ENCODE measurements at regions not wholly inside any gene's neighbourhood (a gene's known extent, or its start where the extent isn't known, plus 50 kb on each side); places are given as distances from the start of the nearest gene placed in this dataset.

DNA sequence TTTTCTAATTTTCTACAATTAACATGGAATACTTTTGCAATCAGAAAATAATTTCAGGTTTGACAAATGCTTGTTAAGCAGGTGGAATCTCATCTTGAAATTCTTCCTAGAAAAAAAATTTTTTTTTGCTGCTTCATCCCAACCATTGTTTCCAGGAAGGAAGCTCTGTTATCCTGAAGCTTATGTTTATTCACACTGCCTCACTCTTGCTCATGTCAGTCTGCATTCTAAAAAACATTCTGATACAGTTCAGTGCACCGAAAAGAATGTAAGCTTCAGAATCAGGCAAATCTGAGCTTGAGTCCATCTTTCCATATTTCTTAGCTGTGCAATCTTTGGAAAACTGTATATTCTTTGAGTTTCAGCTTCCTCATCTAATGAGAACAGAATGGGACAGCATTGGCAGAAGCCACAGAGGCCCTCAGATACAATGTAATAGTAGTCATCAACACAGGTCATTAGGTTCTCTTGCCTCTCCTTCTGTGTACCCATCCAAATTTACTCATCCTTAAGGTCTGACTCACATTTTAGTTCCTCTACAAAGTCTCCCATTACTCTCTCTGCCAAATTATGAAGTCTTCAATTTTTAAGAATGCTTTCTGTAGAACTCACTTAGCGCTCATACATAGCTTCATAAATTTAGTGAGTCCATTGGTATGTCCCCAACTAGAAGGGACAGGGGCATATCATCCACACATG is 881.8 kb upstream of the NR2F2 start:
- TF ChIP-seq, protein P1, sequence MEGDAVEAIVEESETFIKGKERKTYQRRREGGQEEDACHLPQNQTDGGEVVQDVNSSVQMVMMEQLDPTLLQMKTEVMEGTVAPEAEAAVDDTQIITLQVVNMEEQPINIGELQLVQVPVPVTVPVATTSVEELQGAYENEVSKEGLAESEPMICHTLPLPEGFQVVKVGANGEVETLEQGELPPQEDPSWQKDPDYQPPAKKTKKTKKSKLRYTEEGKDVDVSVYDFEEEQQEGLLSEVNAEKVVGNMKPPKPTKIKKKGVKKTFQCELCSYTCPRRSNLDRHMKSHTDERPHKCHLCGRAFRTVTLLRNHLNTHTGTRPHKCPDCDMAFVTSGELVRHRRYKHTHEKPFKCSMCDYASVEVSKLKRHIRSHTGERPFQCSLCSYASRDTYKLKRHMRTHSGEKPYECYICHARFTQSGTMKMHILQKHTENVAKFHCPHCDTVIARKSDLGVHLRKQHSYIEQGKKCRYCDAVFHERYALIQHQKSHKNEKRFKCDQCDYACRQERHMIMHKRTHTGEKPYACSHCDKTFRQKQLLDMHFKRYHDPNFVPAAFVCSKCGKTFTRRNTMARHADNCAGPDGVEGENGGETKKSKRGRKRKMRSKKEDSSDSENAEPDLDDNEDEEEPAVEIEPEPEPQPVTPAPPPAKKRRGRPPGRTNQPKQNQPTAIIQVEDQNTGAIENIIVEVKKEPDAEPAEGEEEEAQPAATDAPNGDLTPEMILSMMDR (IDR thresholded peaks at IDR 0.05; ENCODE audit: insufficient read depth, low read length, severe bottlenecking), result no peak
- no peak overlapping the region for H3K4me3 ChIP-seq (ENCODE audit: low read depth, low read length)
- no peaks in the 10 kb centered on the region for H3K27me3 ChIP-seq (ENCODE audit: control insufficient read depth, insufficient read depth, low read length)
- H3K36me3 ChIP-seq (ENCODE audit: control insufficient read depth, insufficient read depth, low read length), result no peaks in the 10 kb centered on the region
- no peak for FAIRE-seq
- DNase-seq (ENCODE audit: low read depth), result peak; percentile 29

DNA sequence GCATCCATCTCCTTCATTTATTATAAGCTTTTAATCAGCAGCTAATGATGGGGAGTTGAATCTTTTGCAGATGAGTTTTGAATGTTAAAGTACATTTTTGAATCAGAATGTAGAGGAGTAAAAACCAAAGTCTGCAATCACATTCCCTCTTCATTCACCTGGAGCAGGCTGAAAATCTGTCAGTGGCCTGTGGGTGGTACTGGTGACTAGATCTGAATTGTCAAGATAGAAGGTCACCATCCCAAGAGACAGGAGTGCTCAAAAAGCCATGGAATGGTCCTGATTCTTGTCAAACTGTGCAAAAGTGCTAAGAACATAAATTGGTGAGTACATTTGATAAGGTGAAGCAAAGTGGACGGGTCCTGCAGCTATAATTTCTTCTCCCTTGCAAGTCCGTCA is 881.3 kb upstream of the NR2F2 start:
- Histone ChIP-seq H3K36me3 (ENCODE audit: control insufficient read depth, insufficient read depth, low read length) (no peaks in the 10 kb centered on the region), H3K4me3 (ENCODE audit: low read depth, low read length) (no peak overlapping the region), H3K27me3 (ENCODE audit: control insufficient read depth, insufficient read depth, low read length) (no peaks in the 10 kb centered on the region)
- TF ChIP-seq, protein P1 (IDR thresholded peaks at IDR 0.05; ENCODE audit: insufficient read depth, low read length, severe bottlenecking), result no peak
- DNase-seq (ENCODE audit: low read depth) (no peak), FAIRE-seq (no peak)

DNA sequence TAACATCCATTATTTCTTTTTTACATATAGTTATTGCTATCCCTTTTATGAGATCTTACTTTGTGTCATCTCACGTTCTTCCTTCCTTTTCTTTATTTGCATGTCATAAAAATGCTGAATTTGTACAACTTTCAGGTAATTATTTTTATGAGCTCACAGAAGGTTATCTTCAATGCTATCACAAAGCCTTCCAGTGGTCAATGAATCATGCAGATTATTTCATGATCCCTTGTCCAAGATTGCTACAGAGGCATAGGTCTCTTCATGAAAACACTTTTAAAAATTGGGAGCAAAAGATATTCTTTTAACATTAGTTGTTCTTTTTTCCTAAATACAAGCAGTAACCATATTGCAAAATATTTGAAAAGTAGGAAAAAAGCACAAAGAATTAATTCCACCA is 880.1 kb upstream of the NR2F2 start:
- no peak for FAIRE-seq
- no peak overlapping the region for H3K4me3 ChIP-seq (ENCODE audit: low read depth, low read length)
- no peaks in the 10 kb centered on the region for H3K27me3 ChIP-seq (ENCODE audit: control insufficient read depth, insufficient read depth, low read length)
- no peaks in the 10 kb centered on the region for H3K36me3 ChIP-seq (ENCODE audit: control insufficient read depth, insufficient read depth, low read length)
- TF ChIP-seq, protein P1 (IDR thresholded peaks at IDR 0.05; ENCODE audit: insufficient read depth, low read length, severe bottlenecking), result no peak
- DNase-seq (ENCODE audit: low read depth), result peak; percentile 10

DNA sequence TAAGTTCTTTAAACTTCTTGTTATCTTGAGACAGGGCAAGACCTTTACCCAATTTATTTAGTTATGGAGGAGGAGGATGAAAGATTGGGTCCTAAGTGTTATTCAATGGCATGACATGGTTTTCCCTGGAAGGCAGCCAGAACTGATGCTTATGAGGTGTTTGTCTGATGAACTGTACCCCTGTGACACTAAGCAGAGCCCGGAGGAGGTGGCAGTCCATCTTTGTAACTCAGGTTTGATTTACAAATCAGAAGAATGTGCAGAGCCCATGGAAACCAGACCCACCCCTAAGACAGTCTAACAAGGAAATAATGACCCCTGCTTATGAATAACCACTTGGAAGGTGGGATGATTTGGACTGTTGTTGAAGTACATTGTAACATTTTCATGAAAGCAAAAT is 878.6 kb upstream of the NR2F2 start:
- H3K36me3 ChIP-seq (ENCODE audit: control insufficient read depth, insufficient read depth, low read length), result no peaks in the 10 kb centered on the region
- TF ChIP-seq, protein P1 (IDR thresholded peaks at IDR 0.05; ENCODE audit: insufficient read depth, low read length, severe bottlenecking), result no peak
- DNase-seq (ENCODE audit: low read depth) (no peak), FAIRE-seq (no peak)
- no peak overlapping the region for H3K4me3 ChIP-seq (ENCODE audit: low read depth, low read length)
- H3K27me3 ChIP-seq (ENCODE audit: control insufficient read depth, insufficient read depth, low read length), result no peaks in the 10 kb centered on the region

DNA sequence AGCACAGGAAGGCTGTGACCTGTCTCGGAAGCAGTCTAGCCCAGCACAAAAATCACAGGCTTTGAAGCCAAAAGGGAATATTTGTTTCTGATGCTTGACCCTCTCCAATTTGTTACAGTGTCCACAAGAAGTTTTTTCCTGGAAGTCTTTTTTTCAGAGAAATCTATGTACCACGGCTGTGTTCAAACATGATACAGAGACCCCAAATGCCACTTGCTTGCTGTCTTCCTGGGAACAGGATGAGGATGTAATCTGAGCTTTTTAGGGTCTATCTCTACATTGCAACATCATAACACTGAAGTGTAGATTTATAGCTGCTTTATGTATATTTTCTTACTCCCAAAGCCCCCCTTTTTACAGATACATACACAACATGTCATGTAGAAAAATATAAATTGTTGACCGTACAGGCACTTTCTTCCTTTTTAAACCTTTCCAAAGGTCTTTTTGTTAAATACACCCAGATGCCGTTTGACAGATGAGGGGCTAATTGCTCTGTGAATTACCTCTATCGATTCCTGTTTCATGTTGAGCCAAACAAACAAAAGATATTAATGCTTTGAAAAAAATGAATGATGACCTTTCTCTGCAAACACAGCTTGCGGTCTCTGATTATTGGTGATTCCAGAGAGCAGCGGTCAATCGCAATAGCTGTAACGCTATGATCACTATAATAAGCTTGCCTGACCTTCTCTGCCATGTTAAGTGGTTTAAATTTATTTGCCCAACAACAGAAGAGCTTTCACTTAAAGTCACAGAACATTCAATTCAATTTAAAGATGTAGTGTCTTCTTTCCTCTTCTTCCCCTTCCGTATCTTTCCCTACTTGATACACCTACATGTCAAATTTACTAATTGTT is 875.9 kb upstream of the NR2F2 start:
- no peaks in the 10 kb centered on the region for H3K27me3 ChIP-seq (ENCODE audit: control insufficient read depth, insufficient read depth, low read length)
- FAIRE-seq (no peak), DNase-seq (ENCODE audit: low read depth) (no peak)
- H3K4me3 ChIP-seq (ENCODE audit: low read depth, low read length), result no peak overlapping the region
- TF ChIP-seq, protein P1 (IDR thresholded peaks at IDR 0.05; ENCODE audit: insufficient read depth, low read length, severe bottlenecking), result no peak
- H3K36me3 ChIP-seq (ENCODE audit: control insufficient read depth, insufficient read depth, low read length), result no peaks in the 10 kb centered on the region
